CD4-positive, alpha-beta T cell (primary cell): ENCODE measurements at regions not wholly inside any gene's neighbourhood (a gene's known extent, or its start where the extent isn't known, plus 50 kb on each side); places are given as distances from the start of the nearest gene placed in this dataset.

Source experiments
- ATAC-seq: fragments of 200-7000 bp; cut with Tn5 transposase; one replicate; pipeline ENCODE4 v1.10.0; 2022; ENCODE audit warnings: mild to moderate bottlenecking; ENCODE audit not compliant: poor library complexity
- CTCF ChIA-PET: fragments of 350-600 bp; sonication (Branson Sonifier 250); formaldehyde crosslinking; loops from one replicate; lab custom pipeline; 2021; ENCODE audit warnings: antibody characterized with exemption, inconsistent platforms; lab: Charles Lee
- POLR2A ChIA-PET: fragments of 350-600 bp; sonication (Branson Sonifier 250); formaldehyde crosslinking; loops from one replicate; lab custom pipeline; 2021; ENCODE audit warnings: antibody characterized with exemption, inconsistent platforms; lab: Charles Lee
- DNase-seq, 14 experiments: peaks; one replicate each; pipeline ENCODE4 v3.0.0-alpha.2; 2013 to 2020; ENCODE audit warnings: mixed read lengths in 2 of 14
- H3K27ac ChIP-seq, 2 donors: one replicate each; pipeline versions ENCODE4 v1.5.1 to v1.7.0; 2013; ENCODE audit warnings: low read length in 2 of 2, low read depth in 1 of 2, mild to moderate bottlenecking in 1 of 2
- H3K27me3 ChIP-seq, 2 experiments: 1 replicate in 1 of 2; 2 replicates in 1 of 2; pipeline versions ENCODE4 v1.6.1 to v1.7.0; 2013; ENCODE audit warnings: low read length in 2 of 2, control low read depth in 1 of 2, mild to moderate bottlenecking in 1 of 2, moderate library complexity in 1 of 2; ENCODE audit not compliant: insufficient read depth in 2 of 2, control insufficient read depth in 1 of 2
- H3K36me3 ChIP-seq: one replicate; pipeline ENCODE4 v1.6.1; 2013; ENCODE audit warnings: low read length, control low read depth; ENCODE audit not compliant: insufficient read depth
- H3K4me1 ChIP-seq: one replicate; pipeline ENCODE4 v1.6.1; 2013; ENCODE audit warnings: low read length, control low read depth; ENCODE audit not compliant: insufficient read depth
- H3K4me3 ChIP-seq: one replicate; pipeline ENCODE4 v1.5.1; 2013; ENCODE audit warnings: mild to moderate bottlenecking, low read length, moderate library complexity
- H3K9me3 ChIP-seq, 2 experiments: 1 replicate in 1 of 2; 2 replicates in 1 of 2; pipeline versions ENCODE4 v1.6.1 to v1.7.0; 2013; ENCODE audit warnings: low read length in 2 of 2, mild to moderate bottlenecking in 2 of 2, control low read depth in 1 of 2, moderate library complexity in 1 of 2; ENCODE audit not compliant: control insufficient read depth in 1 of 2, insufficient read depth in 1 of 2
- H3K27ac Mint-ChIP-seq: one replicate; pipeline ENCODE4 v1.8.0; 2020; ENCODE audit warnings: mixed read lengths
- H3K27me3 Mint-ChIP-seq: one replicate; pipeline ENCODE4 v1.8.0; 2021; ENCODE audit warnings: mixed read lengths
- H3K36me3 Mint-ChIP-seq: one replicate; pipeline ENCODE4 v1.8.0; 2021; ENCODE audit warnings: low read depth, mixed read lengths
- H3K4me1 Mint-ChIP-seq: one replicate; pipeline ENCODE4 v1.8.0; 2021; ENCODE audit warnings: low read depth, mixed read lengths
- H3K4me3 Mint-ChIP-seq: one replicate; pipeline ENCODE4 v1.8.0; 2020; ENCODE audit warnings: mild to moderate bottlenecking, mixed read lengths
- H3K9me3 Mint-ChIP-seq: one replicate; pipeline ENCODE4 v1.8.0; 2020; ENCODE audit warnings: mixed read lengths
- CTCF ChIP-seq: fragments of 200-600 bp; IDR thresholded peaks from one replicate; pipeline ENCODE4 v1.8.0; 2022; ENCODE audit warnings: antibody characterized with exemption, mild to moderate bottlenecking
- intact Hi-C, 2 experiments: fragments of 100-400 bp; cut with DNase I in 1 of 2; cut with micrococcal nuclease in 1 of 2; formaldehyde crosslinking; loops; one replicate each; pipeline versions ENCODE4 v1.15.1 to v1.9.0; 2023 to 2025; cut with DNase I, micrococcal nuclease

GRCh38 chr7:68457481-68457880 is 1140.8 kb upstream of the AUTS2 start:
- no peaks in the 10 kb centered on the region for H3K4me1 Mint-ChIP-seq
- peaks cover 6 to 18% of the 10 kb centered on the region in 2 experiments for H3K9me3 ChIP-seq
- TF ChIP-seq CTCF, result no peak
- no peaks in the 10 kb centered on the region for H3K27me3 ChIP-seq
- no peak overlapping the region for H3K27ac Mint-ChIP-seq
- CTCF ChIA-PET, result no interaction called here
- no peaks in the 10 kb centered on the region for H3K4me1 ChIP-seq
- ATAC-seq, result no peak
- H3K36me3 ChIP-seq, result no peaks in the 10 kb centered on the region
- POLR2A ChIA-PET, result no interaction called here
- H3K36me3 Mint-ChIP-seq, result no peaks in the 10 kb centered on the region
- peaks cover 26% of the 10 kb centered on the region for H3K9me3 Mint-ChIP-seq
- no peak overlapping the region for H3K4me3 Mint-ChIP-seq
- intact Hi-C loops, result no loop called here
- no peak overlapping the region for H3K27ac ChIP-seq
- no peak overlapping the region for H3K4me3 ChIP-seq
- H3K27me3 Mint-ChIP-seq, result no peaks in the 10 kb centered on the region
- DNase-seq, result no peak

- no peak for TF ChIP-seq CTCF
- H3K9me3 Mint-ChIP-seq, result peaks cover 24% of the 10 kb centered on the region
- Histone ChIP-seq H3K4me1 (no peaks in the 10 kb centered on the region), H3K9me3 (peaks cover 6 to 14% of the 10 kb centered on the region in 2 experiments), H3K27ac (no peak overlapping the region), H3K36me3 (no peaks in the 10 kb centered on the region), H3K4me3 (no peak overlapping the region), H3K27me3 (no peaks in the 10 kb centered on the region)
- intact Hi-C loops, result no loop called here
- ChIA-PET POLR2A (no interaction called here), CTCF (interaction anchor here (0.6 kb wide), 1 partner anchor 10 kb away, joined by 3 read pairs; no protein-coding TSS in a partner anchor)
- H3K36me3 Mint-ChIP-seq, result no peaks in the 10 kb centered on the region
- no peaks in the 10 kb centered on the region for H3K27me3 Mint-ChIP-seq
- H3K4me3 Mint-ChIP-seq, result no peak overlapping the region
- ATAC-seq (no peak), DNase-seq (no peak)
- no peaks in the 10 kb centered on the region for H3K4me1 Mint-ChIP-seq
- H3K27ac Mint-ChIP-seq, result no peak overlapping the region
Measured at GRCh38 chr7:68458010-68458908, 1140.0 kb upstream of the AUTS2 start.

GRCh38 chr7:68461430-68461829 is 1136.8 kb upstream of the AUTS2 start:
- intact Hi-C loops, result no loop called here
- ChIA-PET CTCF (no interaction called here), POLR2A (no interaction called here)
- no peaks in the 10 kb centered on the region for H3K27me3 ChIP-seq
- no peak for DNase-seq
- H3K9me3 ChIP-seq, result peaks cover 0 to 18% of the 10 kb centered on the region in 2 experiments
- H3K36me3 ChIP-seq, result no peaks in the 10 kb centered on the region
- Mint-ChIP-seq H3K9me3 (peaks cover 21% of the 10 kb centered on the region), H3K27me3 (no peaks in the 10 kb centered on the region), H3K27ac (no peak overlapping the region), H3K4me1 (no peaks in the 10 kb centered on the region), H3K4me3 (no peak overlapping the region), H3K36me3 (no peaks in the 10 kb centered on the region)
- no peak overlapping the region for H3K27ac ChIP-seq
- TF ChIP-seq CTCF, result no peak
- no peak for ATAC-seq
- H3K4me1 ChIP-seq, result no peaks in the 10 kb centered on the region
- H3K4me3 ChIP-seq, result no peak overlapping the region
